Endometrial microvascular endothelial cells (primary cell): ENCODE measurements at regions not wholly inside any gene's neighbourhood (a gene's known extent, or its start where the extent isn't known, plus 50 kb on each side); places are given as distances from the start of the nearest gene placed in this dataset.

Source experiments
- in situ Hi-C: cut with HindIII; loops from 2 replicates; pipeline ENCODE4 v1.10.0; 2017; ENCODE audit warnings: low sequenced_read_pairs, low pct_unique_long_range_greater_than_20kb; ENCODE audit errors: inconsistent ontology term

DNA sequence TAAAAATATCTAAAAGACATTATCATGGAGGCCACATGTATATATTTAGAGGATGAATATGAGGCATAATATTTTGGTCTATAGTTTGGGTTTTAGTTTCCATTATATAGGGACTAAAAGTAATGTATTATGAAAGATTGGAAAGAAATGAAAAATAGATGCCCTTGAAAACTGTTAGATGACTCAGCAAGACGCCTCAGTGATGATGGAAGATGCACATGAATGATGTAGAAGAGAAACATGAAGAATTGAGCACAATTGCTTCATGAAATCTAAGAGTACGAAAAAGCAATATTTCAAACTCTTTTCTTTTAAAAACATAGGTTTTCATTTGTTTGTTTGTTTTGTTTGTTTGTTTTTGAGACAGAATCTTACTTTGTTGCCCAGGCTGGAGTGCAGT, 89.8 kb downstream of the ARL4A start:
- in situ Hi-C loops, result no loop called here

DNA sequence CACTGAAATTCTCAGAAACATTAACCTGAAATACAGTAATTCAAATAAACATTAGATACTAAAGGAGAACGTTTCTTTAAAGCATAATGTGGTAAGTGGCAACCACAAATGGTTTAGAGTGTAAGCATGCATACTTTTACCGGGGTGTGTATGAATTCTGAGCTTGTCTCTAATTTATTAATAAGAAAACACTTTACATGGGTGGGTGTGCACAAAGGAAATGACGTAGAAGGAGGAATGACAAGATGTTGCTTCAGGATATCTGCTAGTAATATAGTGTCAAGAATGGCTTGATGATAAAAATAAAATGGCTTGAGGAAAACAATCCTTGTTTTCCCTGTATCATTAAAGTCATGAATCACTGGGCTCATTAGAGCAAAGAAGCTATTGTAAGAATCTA, 92.5 kb downstream of the ARL4A start:
- in situ Hi-C loops, result no loop called here

DNA sequence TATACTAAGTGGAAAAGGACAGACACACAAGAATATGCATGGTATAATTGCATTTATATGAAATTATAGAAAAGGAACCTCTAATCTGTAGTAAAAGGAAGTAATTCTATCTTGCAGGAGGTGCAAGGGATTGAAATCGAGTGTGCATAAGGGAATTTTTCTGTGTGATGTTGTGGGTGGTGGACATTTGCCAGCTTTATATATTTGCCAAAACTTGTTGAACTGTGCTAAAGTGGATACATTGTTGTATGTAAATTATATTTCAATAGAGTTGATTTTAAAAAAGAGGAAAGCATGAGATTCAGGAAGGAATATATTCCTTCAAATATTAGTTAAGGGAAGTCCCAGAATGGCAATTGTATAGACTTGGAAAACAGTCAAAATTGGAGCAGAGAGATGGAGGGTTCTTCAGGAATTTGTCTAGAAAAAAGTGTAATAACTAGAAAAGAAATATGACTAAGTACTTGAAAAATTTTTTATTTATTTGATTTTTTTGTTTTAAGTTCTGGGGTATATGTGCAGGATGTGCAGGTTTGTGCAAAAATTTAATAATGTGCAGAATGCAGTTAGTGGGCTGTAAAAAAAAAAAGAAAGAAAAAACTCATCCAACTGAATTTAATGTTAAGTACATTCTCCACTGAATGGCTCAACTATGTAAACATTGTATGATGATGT, 96.1 kb downstream of the ARL4A start:
- in situ Hi-C loops, result no loop called here

DNA sequence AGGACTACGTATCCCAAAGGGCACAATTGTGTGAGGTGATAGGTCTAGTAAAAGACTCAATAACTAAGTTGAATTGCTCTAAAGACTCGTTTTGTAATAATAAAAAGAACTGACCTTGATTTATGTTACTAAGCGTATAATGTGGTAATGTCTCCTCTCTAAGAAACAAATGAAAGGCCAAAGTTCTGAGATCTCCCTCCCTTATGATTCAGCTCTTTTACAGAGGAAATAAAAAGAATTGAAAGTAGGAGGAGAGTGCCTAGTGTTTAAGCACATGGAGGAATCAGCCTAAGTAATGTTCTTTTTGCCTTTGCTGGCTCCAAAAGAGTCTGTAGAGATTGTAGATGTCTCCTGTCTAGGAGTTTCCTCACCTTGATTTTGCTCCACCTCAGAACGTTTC, 98.0 kb downstream of the ARL4A start:
- in situ Hi-C loops, result no loop called here

DNA sequence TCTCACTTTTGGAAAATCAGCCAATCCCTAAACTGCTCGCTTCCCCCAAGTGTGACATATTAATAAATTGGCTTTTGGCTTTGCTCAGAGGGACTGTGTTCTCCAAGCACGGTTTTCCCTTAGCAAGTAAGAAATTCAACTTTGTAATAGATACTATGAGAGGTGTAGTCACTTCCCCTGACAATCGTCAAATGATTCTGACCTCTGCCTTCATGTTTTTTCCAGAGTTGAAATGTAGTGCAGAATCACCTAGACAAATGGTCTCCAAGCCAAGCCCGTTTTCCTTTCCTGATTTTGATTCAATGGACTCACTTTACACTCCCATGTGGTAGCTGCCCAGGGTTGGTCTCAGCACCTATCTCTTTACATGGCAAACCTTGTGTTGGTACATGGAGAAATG, 99.1 kb downstream of the ARL4A start:
- in situ Hi-C loops, result no loop called here

DNA sequence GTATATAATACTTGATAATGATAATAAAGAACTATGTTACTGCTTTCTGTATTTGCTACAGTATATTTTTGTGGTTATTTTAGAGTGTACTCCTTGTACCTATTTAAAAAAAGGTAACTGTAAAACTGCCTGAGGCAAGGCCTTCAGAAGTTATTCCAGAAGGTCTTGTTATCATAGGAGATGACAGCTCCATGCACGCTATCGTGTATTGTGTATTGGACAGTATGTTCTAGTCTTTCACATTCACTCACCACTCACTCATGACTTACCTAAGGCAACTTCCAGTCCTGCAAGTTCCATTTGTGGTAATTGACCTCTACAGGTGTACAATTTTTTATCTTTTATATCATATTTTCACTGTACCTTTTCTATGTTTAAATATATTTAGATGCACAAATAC, 100.7 kb downstream of the ARL4A start:
- in situ Hi-C loops, result no loop called here

DNA sequence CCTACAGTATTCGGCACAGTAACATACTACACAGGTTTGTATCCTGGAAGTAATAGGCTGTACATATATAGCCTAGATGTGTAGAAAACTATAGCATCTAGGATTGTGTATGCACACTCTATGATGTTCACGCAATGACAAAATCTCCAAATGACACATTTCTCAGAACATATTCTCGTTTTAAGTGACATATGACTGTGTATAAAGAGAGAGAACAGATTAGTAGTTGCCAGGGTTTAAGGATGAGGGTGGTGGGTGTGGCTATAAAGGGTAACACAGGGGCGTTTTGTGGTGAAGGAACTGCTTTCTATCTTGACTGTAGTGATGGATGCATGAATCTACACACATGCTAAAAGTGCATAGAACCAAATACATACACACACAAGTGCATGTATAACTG, 101.2 kb downstream of the ARL4A start:
- in situ Hi-C loops, result no loop called here

DNA sequence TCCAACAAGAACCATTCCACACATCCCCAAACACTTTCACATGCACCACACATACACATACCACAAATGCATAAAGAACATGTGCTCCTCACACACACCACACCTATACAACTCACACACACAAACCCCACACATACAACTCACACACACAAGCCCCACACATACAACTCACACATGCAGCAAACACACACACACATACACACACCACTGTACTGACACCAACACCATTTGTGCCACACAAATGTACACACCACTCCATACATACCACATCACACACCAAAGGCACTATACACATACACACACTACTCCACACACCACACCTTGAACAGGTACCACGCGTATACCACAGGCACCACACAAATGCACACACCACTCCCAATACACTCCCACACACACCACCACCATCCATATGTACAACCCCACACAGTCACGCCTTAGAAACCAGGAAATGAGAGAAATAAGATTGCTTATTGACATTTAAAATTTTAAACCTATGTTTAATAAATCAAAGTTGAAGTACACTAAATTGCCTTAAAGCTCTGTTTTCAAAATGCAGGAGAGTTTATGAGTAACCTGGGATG, 107.4 kb downstream of the ARL4A start:
- in situ Hi-C loops, result no loop called here

DNA sequence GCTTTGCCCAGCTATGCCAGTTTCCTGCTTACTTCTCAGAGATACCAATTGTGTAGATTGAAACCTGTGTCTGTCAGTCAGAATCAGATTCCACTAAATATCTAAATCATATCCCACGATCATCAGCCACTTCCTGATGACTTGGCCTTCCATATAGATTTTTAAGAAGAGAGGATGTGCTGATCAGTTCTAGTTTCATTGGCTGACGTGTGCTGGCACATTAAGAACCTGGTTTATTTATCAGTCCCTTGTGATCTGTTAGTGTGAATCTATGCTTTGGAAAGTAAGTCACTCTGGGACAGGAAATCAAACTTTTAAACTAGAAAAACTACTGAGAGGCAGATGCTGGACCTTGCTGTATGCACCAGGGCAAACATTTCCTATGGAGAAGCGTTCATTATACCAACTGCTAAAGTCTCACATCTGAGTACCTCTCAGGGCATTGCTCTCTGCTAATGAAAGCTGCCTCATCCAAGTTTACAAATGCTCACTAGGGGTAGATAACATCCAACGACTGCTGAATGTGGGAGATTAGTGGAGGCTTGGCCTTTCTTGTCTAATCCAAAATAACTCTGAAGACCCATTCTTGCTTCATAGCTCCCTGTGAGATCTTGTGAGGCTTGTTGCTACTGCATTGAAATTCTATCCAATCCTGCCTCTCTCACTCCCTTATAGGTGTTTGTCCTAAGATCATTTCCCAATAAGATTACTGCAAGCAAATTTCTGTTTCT, 109.1 kb downstream of the ARL4A start:
- in situ Hi-C loops, result no loop called here

DNA sequence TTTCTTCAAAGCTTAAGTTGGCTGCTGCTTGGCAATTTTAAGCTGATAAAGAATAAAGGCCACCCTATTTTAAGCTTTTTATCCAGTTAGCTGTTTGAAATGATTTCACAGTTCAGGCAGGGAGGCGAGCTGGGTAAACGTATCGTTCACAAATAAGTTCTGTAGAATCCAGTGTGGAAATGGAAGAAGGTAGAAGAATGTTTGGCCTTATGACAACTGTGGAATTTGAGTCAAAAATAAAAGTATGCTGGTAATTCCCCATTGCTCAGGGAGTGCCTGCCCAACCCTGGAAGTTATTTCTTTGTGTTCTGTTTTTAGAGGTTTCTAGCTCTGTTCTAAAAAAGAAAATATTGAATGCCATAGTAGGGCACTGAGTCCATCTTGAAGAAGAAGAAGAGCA, 113.1 kb downstream of the ARL4A start:
- in situ Hi-C loops, result no loop called here

DNA sequence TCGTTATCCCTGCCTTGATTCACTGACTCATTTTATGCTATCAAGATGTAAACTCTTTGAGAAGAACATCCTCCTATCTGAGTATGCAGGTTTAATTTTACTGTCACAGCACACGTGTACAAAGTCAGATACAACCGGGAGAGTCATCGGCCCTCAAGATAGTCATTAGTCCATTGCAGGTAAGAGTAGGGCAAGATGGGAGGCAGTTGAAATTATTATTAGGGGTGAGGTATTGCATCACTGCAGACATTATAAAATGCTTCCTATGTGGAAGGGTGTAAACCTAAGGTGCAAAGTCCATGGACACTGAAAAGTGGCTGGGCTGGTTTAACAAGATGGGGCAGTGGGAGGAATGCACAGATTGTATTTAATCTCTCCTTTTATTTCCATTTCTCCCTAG, 113.7 kb downstream of the ARL4A start:
- in situ Hi-C loops, result no loop called here

DNA sequence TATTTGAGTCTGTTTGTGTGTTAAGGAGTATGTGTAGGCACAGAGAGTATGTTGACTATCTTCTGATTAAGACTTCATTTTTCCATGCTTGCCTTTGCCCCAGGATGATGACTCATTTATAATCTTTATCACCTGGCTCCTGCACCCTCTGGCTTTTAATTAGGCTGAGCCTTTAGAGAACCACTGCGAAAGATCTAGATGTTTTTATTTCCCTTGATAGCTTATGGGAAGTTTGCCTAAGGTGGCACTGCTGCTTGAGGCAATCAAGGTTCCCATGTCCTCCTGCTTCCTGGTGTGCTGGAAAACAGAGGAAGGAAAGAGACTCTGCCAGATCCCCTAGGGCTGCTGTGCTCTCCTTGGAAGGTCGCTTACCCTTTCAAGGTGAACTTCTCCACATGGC, 114.6 kb downstream of the ARL4A start:
- in situ Hi-C loops, result no loop called here

DNA sequence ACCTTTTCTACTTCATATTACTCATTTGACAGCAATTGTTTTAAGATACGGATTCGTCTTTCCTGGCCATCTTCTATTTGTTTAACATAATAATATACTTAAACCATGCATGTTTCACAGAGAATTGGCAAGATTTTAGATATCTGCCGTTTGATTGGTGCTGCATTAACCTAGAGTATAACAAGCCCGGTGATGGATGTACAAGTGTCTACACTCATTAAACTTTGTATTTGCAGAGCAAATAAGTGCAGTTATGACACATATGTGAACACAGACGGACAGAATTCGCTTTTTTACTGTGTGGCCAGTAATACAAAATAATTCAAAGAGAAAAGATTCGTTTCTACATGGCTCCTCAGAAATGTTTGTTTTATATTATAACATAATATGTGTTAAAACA, 116.1 kb downstream of the ARL4A start:
- in situ Hi-C loops, result no loop called here

DNA sequence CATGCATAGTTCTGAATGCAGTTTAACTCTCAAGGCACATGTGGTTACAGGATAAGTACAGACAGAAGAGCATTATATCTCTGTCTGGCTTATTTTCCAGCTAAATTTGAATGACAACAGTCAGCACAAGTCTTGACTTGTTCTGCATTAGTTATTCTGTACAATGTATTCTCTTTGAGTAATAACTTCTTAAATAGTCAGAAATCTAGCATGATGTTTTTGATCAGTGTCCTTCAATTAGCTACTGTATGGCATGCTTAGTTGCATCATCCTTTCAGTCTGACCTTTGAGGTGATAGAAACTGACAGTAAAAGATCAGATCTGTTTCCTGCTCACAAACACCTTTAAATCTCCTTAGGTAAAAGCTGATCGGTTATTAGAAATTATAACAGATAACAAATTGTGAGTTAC, 118.1 kb downstream of the ARL4A start:
- in situ Hi-C loops, result no loop called here

DNA sequence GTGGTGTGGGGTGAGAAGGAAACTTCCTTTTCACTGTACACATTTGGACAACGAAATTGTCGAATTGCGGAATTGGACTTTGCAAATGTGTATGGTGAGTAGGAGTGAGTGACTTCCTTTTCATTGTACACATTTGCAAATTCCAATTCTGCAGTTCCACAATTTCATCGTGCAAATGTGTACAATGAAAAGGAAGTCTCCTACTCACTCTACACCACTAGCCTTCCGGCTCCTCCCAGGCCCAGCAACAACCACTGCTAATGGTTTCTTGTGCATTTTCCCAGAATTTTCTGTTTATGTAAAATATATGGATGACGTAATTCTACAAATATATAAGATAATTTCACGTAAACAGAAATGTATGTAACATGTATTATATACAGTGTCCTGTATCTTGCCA, 118.5 kb downstream of the ARL4A start:
- in situ Hi-C loops, result no loop called here

DNA sequence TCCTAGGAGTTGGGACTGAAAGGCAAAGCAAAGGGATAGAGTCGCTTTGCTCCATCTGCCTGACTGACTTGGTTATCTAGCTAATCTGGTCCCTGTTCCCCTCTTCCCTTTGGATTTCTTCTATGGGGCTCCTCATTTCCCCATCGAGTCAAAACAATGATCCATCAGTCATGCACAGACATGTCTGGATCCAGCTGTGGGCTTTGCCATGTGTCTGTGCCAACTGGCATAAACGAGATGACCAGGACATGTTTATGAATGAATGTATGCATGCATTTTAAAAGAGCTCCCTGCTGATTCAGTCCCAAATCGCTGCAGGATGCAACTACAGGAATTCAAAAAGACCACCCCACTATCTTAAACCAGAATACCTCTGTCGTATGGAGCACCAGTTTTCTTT, 122.0 kb downstream of the ARL4A start:
- in situ Hi-C loops, result no loop called here

DNA sequence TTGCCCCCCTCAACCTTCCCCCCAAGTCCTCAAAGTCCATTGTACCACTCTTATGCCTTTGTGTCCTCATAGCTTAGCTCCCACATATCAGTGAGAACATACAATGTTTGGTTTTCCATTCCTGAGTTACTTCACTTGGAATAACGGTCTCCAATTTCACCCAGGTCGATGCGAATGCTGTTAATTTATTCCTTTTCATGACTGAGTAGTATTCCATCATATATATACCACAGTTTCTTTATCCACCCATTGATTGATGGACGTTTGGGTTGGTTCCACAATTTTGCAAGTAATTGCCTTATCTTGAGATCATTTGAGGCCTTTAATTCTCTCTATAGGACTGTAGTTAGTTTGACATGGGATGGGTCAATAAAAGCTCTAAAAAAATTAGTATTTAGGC, 124.7 kb downstream of the ARL4A start:
- in situ Hi-C loops, result no loop called here

DNA sequence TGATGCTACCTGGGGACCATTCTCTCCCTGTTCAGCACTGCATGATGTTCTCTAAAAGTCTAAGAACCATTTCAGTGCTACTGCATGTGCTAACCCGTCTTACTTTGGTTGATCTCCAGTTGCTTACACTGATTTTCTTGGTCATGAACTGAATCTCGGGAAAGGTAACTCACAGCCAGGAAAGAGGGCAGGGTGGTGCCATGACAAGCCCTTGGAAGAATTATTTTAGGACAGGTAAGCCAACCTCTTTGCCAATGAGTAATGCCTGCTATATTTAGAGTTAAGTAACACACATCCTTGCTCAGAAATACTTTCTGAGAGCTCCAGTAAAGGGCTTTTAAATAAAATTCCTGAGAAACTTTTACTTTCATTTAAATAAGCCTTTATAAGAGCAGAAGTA, 126.7 kb downstream of the ARL4A start:
- in situ Hi-C loops, result no loop called here

DNA sequence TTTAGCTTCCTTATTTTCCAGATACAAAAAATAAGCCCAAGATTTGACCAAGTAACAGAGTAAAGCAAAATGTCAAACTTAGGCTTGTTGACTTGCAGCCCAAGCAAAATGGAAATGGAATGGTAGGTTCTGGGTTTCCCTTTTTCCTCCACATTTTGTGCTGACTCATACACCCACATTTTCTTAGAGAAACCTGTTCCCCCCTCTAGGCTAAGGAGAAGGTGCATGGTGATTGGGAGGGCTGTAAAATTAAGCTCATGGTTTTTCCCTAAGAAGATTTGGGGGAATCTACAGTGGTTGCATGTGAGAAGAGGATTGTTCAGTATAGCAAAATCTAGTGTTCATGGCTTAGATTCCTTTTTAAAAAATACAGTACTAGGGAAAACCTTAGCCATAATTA, 127.4 kb downstream of the ARL4A start:
- in situ Hi-C loops, result no loop called here

DNA sequence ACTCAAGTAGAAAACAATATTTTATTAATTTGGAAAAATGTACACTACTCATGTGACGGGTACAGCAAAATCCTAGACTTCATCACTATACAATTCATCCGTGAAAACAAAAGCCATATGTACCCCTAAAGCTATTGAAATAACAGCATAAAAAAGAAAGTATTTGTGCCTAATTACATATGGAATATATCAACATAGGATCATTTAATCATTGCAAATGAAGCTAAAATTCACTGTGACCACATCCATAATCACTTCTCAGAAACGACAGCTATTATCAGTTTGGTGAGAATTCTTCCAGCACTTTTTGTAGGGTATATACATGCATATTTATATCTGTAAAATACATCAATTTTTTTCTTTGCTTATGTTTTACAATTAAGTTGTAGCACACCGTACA, 128.0 kb downstream of the ARL4A start:
- in situ Hi-C loops, result no loop called here

DNA sequence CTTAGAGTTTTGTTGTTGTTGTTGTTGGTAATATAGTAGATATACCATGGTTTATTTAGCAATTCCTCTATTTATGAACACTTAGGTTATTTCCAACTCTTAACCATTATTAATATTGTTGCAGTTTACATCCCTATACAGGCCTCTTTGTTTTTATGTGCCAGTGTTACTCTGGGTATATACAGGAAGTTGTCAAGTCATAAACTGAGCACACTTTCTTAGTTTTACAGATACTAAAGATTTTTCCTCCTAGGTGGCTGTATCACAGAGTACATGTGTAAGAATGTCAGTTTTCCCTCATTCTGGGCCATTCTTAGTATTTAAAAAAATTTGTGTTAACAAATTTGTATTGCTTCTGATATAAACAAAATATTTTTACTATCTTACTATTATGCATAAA, 128.4 kb downstream of the ARL4A start:
- in situ Hi-C loops, result no loop called here
